SK-N-SH treated with all-trans-retinoic acid at 6 μM for 48 hours (cell line): ENCODE measurements at regions not wholly inside any gene's neighbourhood (a gene's known extent, or its start where the extent isn't known, plus 50 kb on each side); places are given as distances from the start of the nearest gene placed in this dataset.
"Not testable (repeated sequence)": the region's sequence is repeated elsewhere in the genome, so short reads cannot be mapped to it uniquely, and the experiment has no call there.

Experiments
- ATAC-seq: fragments of 200-7000 bp; cut with Tn5 transposase; 3 replicates; pipeline ENCODE4 v1.9.1; 2020; ENCODE audit warnings: mild to moderate bottlenecking, moderate library complexity
- ARNTL ChIP-seq: fragments of 450-650 bp; formaldehyde crosslinking; IDR thresholded peaks from 2 replicates; pipeline ENCODE4 v1.5.0; 2020; ENCODE audit warnings: low read depth, mild to moderate bottlenecking, moderate library complexity, borderline replicate concordance
- BACH2 ChIP-seq: fragments of 250-450 bp; sonication (Bioruptor Pico); IDR thresholded peaks from 2 replicates; pipeline ENCODE4 v1.9.0; 2021; ENCODE audit warnings: mild to moderate bottlenecking, borderline replicate concordance
- CREB5 ChIP-seq: fragments of 250-450 bp; sonication (Bioruptor Pico); IDR thresholded peaks from 2 replicates; pipeline ENCODE4 v1.5.1; 2020; ENCODE audit warnings: low read depth, mild to moderate bottlenecking, moderate library complexity
- CSDC2 ChIP-seq: fragments of 250-450 bp; sonication (Bioruptor Pico); IDR thresholded peaks from 2 replicates; pipeline ENCODE4 v1.5.0; 2020; ENCODE audit warnings: mild to moderate bottlenecking, moderate library complexity
- CSRNP3 ChIP-seq: fragments of 250-450 bp; sonication (Bioruptor Pico); IDR thresholded peaks from 2 replicates; pipeline ENCODE4 v1.5.1; 2021; ENCODE audit warnings: mild to moderate bottlenecking, moderate library complexity
- ESRRG ChIP-seq: fragments of 250-450 bp; sonication (Bioruptor Pico); IDR thresholded peaks from 2 replicates; pipeline ENCODE4 v1.6.1; 2021; ENCODE audit warnings: mild to moderate bottlenecking
- GLIS3 ChIP-seq: fragments of 250-450 bp; sonication (Bioruptor Pico); IDR thresholded peaks from 2 replicates; pipeline ENCODE4 v1.5.0; 2020; ENCODE audit warnings: mild to moderate bottlenecking, moderate library complexity
- ISL1 ChIP-seq: fragments of 250-450 bp; sonication (Bioruptor Pico); IDR thresholded peaks from 2 replicates; pipeline ENCODE4 v2.1.2; 2022; ENCODE audit warnings: mild to moderate bottlenecking, moderate library complexity
- OSR1 ChIP-seq: fragments of 250-450 bp; sonication (Bioruptor Pico); IDR thresholded peaks from 2 replicates; pipeline ENCODE4 v1.8.0; 2022; ENCODE audit warnings: moderate library complexity, mild to moderate bottlenecking, inconsistent platforms
- PATZ1 ChIP-seq: fragments of 250-450 bp; sonication (Bioruptor Pico); IDR thresholded peaks from 2 replicates; pipeline ENCODE4 v1.8.0; 2020; ENCODE audit warnings: mild to moderate bottlenecking, moderate library complexity, borderline replicate concordance
- POU6F1 ChIP-seq: fragments of 250-450 bp; sonication (Bioruptor Pico); IDR thresholded peaks from 2 replicates; pipeline ENCODE4 v1.8.0; 2021; ENCODE audit warnings: low read depth, mild to moderate bottlenecking, moderate library complexity, borderline replicate concordance
- PPARA ChIP-seq: fragments of 250-450 bp; sonication (Bioruptor Pico); IDR thresholded peaks from 2 replicates; pipeline ENCODE4 v1.5.0; 2020; ENCODE audit warnings: mild to moderate bottlenecking, borderline replicate concordance
- RARB ChIP-seq: fragments of 250-450 bp; sonication (Bioruptor Pico); IDR thresholded peaks from 2 replicates; pipeline ENCODE4 v1.8.0; 2021; ENCODE audit warnings: mild to moderate bottlenecking, moderate library complexity
- SNAI2 ChIP-seq: fragments of 250-450 bp; sonication (Bioruptor Pico); IDR thresholded peaks from 2 replicates; pipeline ENCODE4 v1.5.0; 2020; ENCODE audit warnings: mild to moderate bottlenecking, moderate library complexity
- TCF4 ChIP-seq: fragments of 250-450 bp; sonication (Bioruptor Pico); IDR thresholded peaks from 2 replicates; pipeline ENCODE4 v1.8.0; 2021; ENCODE audit warnings: mild to moderate bottlenecking, moderate library complexity, borderline replicate concordance
- TOX ChIP-seq: fragments of 250-450 bp; sonication (Bioruptor Pico); IDR thresholded peaks from 2 replicates; pipeline ENCODE4 v1.8.0; 2021; ENCODE audit warnings: mild to moderate bottlenecking, moderate library complexity, borderline replicate concordance
- TSHZ2 ChIP-seq: fragments of 250-450 bp; sonication (Bioruptor Pico); IDR thresholded peaks from 2 replicates; pipeline ENCODE4 v1.5.0; 2020; ENCODE audit warnings: mild to moderate bottlenecking, moderate library complexity
- ZC3H10 ChIP-seq: fragments of 250-450 bp; sonication (Bioruptor Pico); IDR thresholded peaks from 2 replicates; pipeline ENCODE4 v1.5.1; 2021; ENCODE audit warnings: mild to moderate bottlenecking, moderate library complexity
- ZNF565 ChIP-seq: fragments of 450-650 bp; formaldehyde crosslinking; conservative IDR thresholded peaks from 2 replicates; pipeline ENCODE4 v1.5.0; 2020; ENCODE audit warnings: low read depth, mild to moderate bottlenecking, moderate library complexity
- ZNF70 ChIP-seq: fragments of 450-650 bp; formaldehyde crosslinking; IDR thresholded peaks from 2 replicates; pipeline ENCODE4 v1.5.0; 2020; ENCODE audit warnings: mild to moderate bottlenecking, moderate library complexity
- ZNF8 ChIP-seq: fragments of 450-650 bp; formaldehyde crosslinking; IDR thresholded peaks from 2 replicates; pipeline ENCODE4 v1.5.0; 2020; ENCODE audit warnings: mild to moderate bottlenecking, moderate library complexity

GRCh38 chr3:59235634-59236012, 185.8 kb upstream of the CFAP20DC start:
- no peak for ATAC-seq
- TF ChIP-seq TOX (CRISPR knock-in tag) (no peak), OSR1 (CRISPR knock-in tag) (no peak), TCF4 (CRISPR knock-in tag) (no peak), BACH2 (no peak), ISL1 (CRISPR knock-in tag) (no peak), ZNF8 (no peak), GLIS3 (CRISPR knock-in tag) (no peak), POU6F1 (CRISPR knock-in tag) (no peak), CREB5 (CRISPR knock-in tag) (no peak), PPARA (no peak), RARB (CRISPR knock-in tag) (no peak)

- no peak for ATAC-seq
- TF ChIP-seq ARNTL (CRISPR knock-in tag) (no peak), PATZ1 (no peak), ZNF565 (CRISPR knock-in tag) (no peak), BACH2 (no peak), POU6F1 (CRISPR knock-in tag) (no peak), ISL1 (CRISPR knock-in tag) (no peak), TCF4 (CRISPR knock-in tag) (no peak), CSDC2 (no peak), TOX (CRISPR knock-in tag) (no peak), ZNF70 (CRISPR knock-in tag) (no peak), ESRRG (CRISPR knock-in tag) (no peak), CREB5 (CRISPR knock-in tag) (no peak), ZNF8 (no peak)
These were observed 185.2 kb upstream of the CFAP20DC start for GRCh38 chr3:59234884-59235633.

- ATAC-seq, result not testable (repeated sequence)
These were observed 180.6 kb upstream of the CFAP20DC start for GRCh38 chr3:59230379-59230778.

GRCh38 chr3:59213860-59214259, 164.0 kb upstream of the CFAP20DC start:
- TF ChIP-seq GLIS3 (CRISPR knock-in tag) (no peak), CSDC2 (no peak), RARB (CRISPR knock-in tag) (no peak), TOX (CRISPR knock-in tag) (no peak), ZC3H10 (CRISPR knock-in tag) (no peak), ISL1 (CRISPR knock-in tag) (no peak), TSHZ2 (CRISPR knock-in tag) (no peak), CSRNP3 (no peak), ZNF565 (CRISPR knock-in tag) (no peak), CREB5 (CRISPR knock-in tag) (no peak), PPARA (no peak), SNAI2 (CRISPR knock-in tag) (no peak), ESRRG (CRISPR knock-in tag) (no peak)
- no peak for ATAC-seq
